Large intestine (tissue), 3 donors: ENCODE measurements at regions not wholly inside any gene's neighbourhood (a gene's known extent, or its start where the extent isn't known, plus 50 kb on each side); places are given as distances from the start of the nearest gene placed in this dataset.

Experiments used
- DNase-seq, 2 donors: peaks; one replicate each; pipeline versions ENCODE4 v3.0.0 to v3.0.0-alpha.2; 2013
- H3K27ac ChIP-seq: one replicate; pipeline ENCODE4 v1.5.1; 2013; ENCODE audit warnings: low read length
- H3K27me3 ChIP-seq: 2 replicates; pipeline ENCODE4 v1.6.1; 2013; ENCODE audit warnings: low read length; ENCODE audit not compliant: control insufficient read depth, insufficient read depth
- H3K36me3 ChIP-seq: 2 replicates; pipeline ENCODE4 v1.6.1; 2013; ENCODE audit warnings: low read length; ENCODE audit not compliant: control insufficient read depth, insufficient read depth
- H3K4me1 ChIP-seq: one replicate; pipeline ENCODE4 v1.6.1; 2013; ENCODE audit warnings: low read length; ENCODE audit not compliant: control insufficient read depth, insufficient read depth
- H3K4me3 ChIP-seq: one replicate; pipeline ENCODE4 v1.5.1; 2013; ENCODE audit warnings: low read length
- H3K9me3 ChIP-seq: one replicate; pipeline ENCODE4 v1.6.1; 2013; ENCODE audit warnings: mild to moderate bottlenecking, low read depth, low read length, moderate library complexity; ENCODE audit not compliant: control insufficient read depth
- WGBS: methylation state at CpG from one replicate; pipeline ENCODE4 v1.1.5; 2013; ENCODE audit warnings: low lambda C conversion rate; ENCODE audit not compliant: insufficient coverage; 5-methylcytosine and 5-hydroxymethylcytosine counted together

GRCh38 chr13:106874323-106874722 is 306.4 kb upstream of the ARGLU1 start:
- WGBS = no CpG with 5 or more reads among the region's 2 CpGs
- Histone ChIP-seq H3K27me3 (no peaks in the 10 kb centered on the region), H3K27ac (no peak overlapping the region)

GRCh38 chr13:106873810-106874209 is 305.9 kb upstream of the ARGLU1 start:
- no peaks in the 10 kb centered on the region for H3K4me1 ChIP-seq
- H3K27ac ChIP-seq = no peak overlapping the region

More at GRCh38 chr13:106874323-106874722, 306.4 kb upstream of the ARGLU1 start:
- H3K4me3 ChIP-seq = no peak overlapping the region
- no peak for DNase-seq
- no peaks in the 10 kb centered on the region for H3K36me3 ChIP-seq
- no peaks in the 10 kb centered on the region for H3K9me3 ChIP-seq
- H3K4me1 ChIP-seq = no peaks in the 10 kb centered on the region

GRCh38 chr13:106867249-106867648 is 299.3 kb upstream of the ARGLU1 start:
- no peak overlapping the region for H3K4me3 ChIP-seq
- WGBS = 66% methylated on average over 2 of the region's 13 CpGs
- H3K4me1 ChIP-seq = no peaks in the 10 kb centered on the region
- H3K27ac ChIP-seq = no peak overlapping the region
- no peaks in the 10 kb centered on the region for H3K27me3 ChIP-seq
- DNase-seq = no peak
- H3K9me3 ChIP-seq = no peaks in the 10 kb centered on the region
- H3K36me3 ChIP-seq = no peaks in the 10 kb centered on the region

More at GRCh38 chr13:106873810-106874209, 305.9 kb upstream of the ARGLU1 start:
- Histone ChIP-seq H3K9me3 (no peaks in the 10 kb centered on the region), H3K36me3 (no peaks in the 10 kb centered on the region), H3K4me3 (no peak overlapping the region), H3K27me3 (no peaks in the 10 kb centered on the region)
- no CpG with 5 or more reads among the region's 1 CpG for WGBS
- DNase-seq = no peak

GRCh38 chr13:106865716-106866440 is 297.9 kb upstream of the ARGLU1 start:
- no peaks in the 10 kb centered on the region for H3K36me3 ChIP-seq
- H3K27me3 ChIP-seq = no peaks in the 10 kb centered on the region
- DNase-seq = no peak
- no peak overlapping the region for H3K27ac ChIP-seq
- H3K9me3 ChIP-seq = no peaks in the 10 kb centered on the region
- H3K4me1 ChIP-seq = no peaks in the 10 kb centered on the region
- 100% methylated on average over 1 of the region's 3 CpGs for WGBS
- H3K4me3 ChIP-seq = no peak overlapping the region

- Histone ChIP-seq H3K36me3 (no peaks in the 10 kb centered on the region), H3K27ac (no peak overlapping the region), H3K4me3 (no peak overlapping the region), H3K4me1 (no peaks in the 10 kb centered on the region), H3K9me3 (no peaks in the 10 kb centered on the region), H3K27me3 (no peaks in the 10 kb centered on the region)
- DNase-seq = peak in 1 of 2 donors; percentile 24
- 8% methylated on average over 2 of the region's 4 CpGs for WGBS
Measured at GRCh38 chr13:106859533-106859904, 291.6 kb upstream of the ARGLU1 start.

- Histone ChIP-seq H3K4me1 (no peaks in the 10 kb centered on the region), H3K27me3 (no peaks in the 10 kb centered on the region), H3K9me3 (no peaks in the 10 kb centered on the region), H3K4me3 (no peak overlapping the region), H3K27ac (no peak overlapping the region), H3K36me3 (no peaks in the 10 kb centered on the region)
- 84% methylated on average over 4 of the region's 12 CpGs for WGBS
- DNase-seq = no peak
Measured at GRCh38 chr13:106858903-106859532, 291.1 kb upstream of the ARGLU1 start.

- Histone ChIP-seq H3K4me3 (no peak overlapping the region), H3K27me3 (no peaks in the 10 kb centered on the region), H3K9me3 (no peaks in the 10 kb centered on the region), H3K27ac (no peak overlapping the region), H3K36me3 (no peaks in the 10 kb centered on the region), H3K4me1 (no peaks in the 10 kb centered on the region)
- no peak for DNase-seq
- WGBS = 83% methylated on average over 6 of the region's 8 CpGs
Measured at GRCh38 chr13:106852436-106852835, 284.5 kb upstream of the ARGLU1 start.

GRCh38 chr13:106850973-106851650 is 283.2 kb upstream of the ARGLU1 start:
- DNase-seq = no peak
- Histone ChIP-seq H3K27me3 (no peaks in the 10 kb centered on the region), H3K9me3 (no peaks in the 10 kb centered on the region), H3K27ac (no peak overlapping the region), H3K4me1 (no peaks in the 10 kb centered on the region), H3K4me3 (no peak overlapping the region), H3K36me3 (no peaks in the 10 kb centered on the region)
- whole genome bisulfite sequencing = 100% methylated on average over 2 of the region's 7 CpGs

- DNase-seq = peak; percentile 40 to 68
- WGBS = no CpG with 5 or more reads among the region's 5 CpGs
- Histone ChIP-seq H3K4me3 (no peak overlapping the region), H3K9me3 (no peaks in the 10 kb centered on the region), H3K36me3 (no peaks in the 10 kb centered on the region), H3K27me3 (no peaks in the 10 kb centered on the region), H3K27ac (no peak overlapping the region), H3K4me1 (no peaks in the 10 kb centered on the region)
Measured at GRCh38 chr13:106846571-106847448, 278.9 kb upstream of the ARGLU1 start.
